ENCODE measurements at regions not wholly inside any gene's neighbourhood (a gene's known extent, or its start where the extent isn't known, plus 50 kb on each side); places are given as distances from the start of the nearest gene placed in this dataset.

- Histone ChIP-seq H3K4me2 (ENCODE audit: low read length) (no peak overlapping the region), H3K27me3 (ENCODE audit: control insufficient read depth, insufficient read depth, low read length) (no peaks in the 10 kb centered on the region), H3K36me3 (ENCODE audit: control insufficient read depth, insufficient read depth, low read length) (no peaks in the 10 kb centered on the region), H3K4me1 (peaks cover 9% of the 10 kb centered on the region), H2AFZ (no peak overlapping the region), H3K4me3 (ENCODE audit: low read depth, low read length) (no peak overlapping the region), H3K9me3 (ENCODE audit: control insufficient read depth, low read length) (no peaks in the 10 kb centered on the region), H3K79me2 (no peaks in the 10 kb centered on the region), H3K27ac (no peak overlapping the region), H3K9ac (no peak overlapping the region)
- no peak for TF ChIP-seq CTCF (IDR thresholded peaks at IDR 0.05)
Observed at GRCh38 chr3:106692624-106693023, 684.6 kb upstream of the CCDC54 start.

DNA sequence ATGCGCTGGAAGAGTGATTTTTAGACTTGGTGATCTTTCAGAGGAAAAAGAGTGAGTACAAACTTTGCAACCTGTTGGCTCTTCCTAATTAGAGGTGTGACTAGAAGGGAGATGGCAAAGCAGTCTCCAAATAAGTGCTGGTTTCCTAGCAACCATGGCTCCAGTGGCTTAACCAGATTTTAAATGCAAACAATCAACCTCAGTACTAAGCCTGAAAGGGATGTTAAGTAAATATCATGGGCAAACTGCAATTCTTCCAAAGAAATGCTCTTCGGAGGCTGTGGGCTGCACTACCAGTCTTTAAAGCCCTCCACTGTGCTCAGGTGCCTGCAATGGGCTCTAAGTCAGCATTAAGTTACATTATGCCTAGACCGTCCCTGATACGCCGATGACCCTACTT lies 678.1 kb upstream of the CCDC54 start:
- Histone ChIP-seq H3K27ac (no peak overlapping the region), H3K79me2 (no peaks in the 10 kb centered on the region), H3K9ac (no peak overlapping the region), H3K36me3 (ENCODE audit: control insufficient read depth, insufficient read depth, low read length) (no peaks in the 10 kb centered on the region), H3K27me3 (ENCODE audit: control insufficient read depth, insufficient read depth, low read length) (no peaks in the 10 kb centered on the region), H2AFZ (no peak overlapping the region), H3K4me2 (ENCODE audit: low read length) (no peak overlapping the region), H3K4me3 (ENCODE audit: low read depth, low read length) (no peak overlapping the region), H3K9me3 (ENCODE audit: control insufficient read depth, low read length) (no peaks in the 10 kb centered on the region), H3K4me1 (peaks cover 9% of the 10 kb centered on the region)
- TF ChIP-seq CTCF (IDR thresholded peaks at IDR 0.05), result no peak

- H3K4me1 ChIP-seq, result no peaks in the 10 kb centered on the region
- no peak overlapping the region for H3K9ac ChIP-seq
- no peak overlapping the region for H2AFZ ChIP-seq
- no peaks in the 10 kb centered on the region for H3K9me3 ChIP-seq (ENCODE audit: control insufficient read depth, low read length)
- no peak overlapping the region for H3K27ac ChIP-seq
- TF ChIP-seq CTCF (IDR thresholded peaks at IDR 0.05), result no peak
- H3K79me2 ChIP-seq, result no peaks in the 10 kb centered on the region
- H3K36me3 ChIP-seq (ENCODE audit: control insufficient read depth, insufficient read depth, low read length), result no peaks in the 10 kb centered on the region
- H3K4me3 ChIP-seq (ENCODE audit: low read depth, low read length), result no peak overlapping the region
- no peak overlapping the region for H3K4me2 ChIP-seq (ENCODE audit: low read length)
- H3K27me3 ChIP-seq (ENCODE audit: control insufficient read depth, insufficient read depth, low read length), result no peaks in the 10 kb centered on the region
Observed at GRCh38 chr3:106700981-106701380, 676.3 kb upstream of the CCDC54 start.

DNA sequence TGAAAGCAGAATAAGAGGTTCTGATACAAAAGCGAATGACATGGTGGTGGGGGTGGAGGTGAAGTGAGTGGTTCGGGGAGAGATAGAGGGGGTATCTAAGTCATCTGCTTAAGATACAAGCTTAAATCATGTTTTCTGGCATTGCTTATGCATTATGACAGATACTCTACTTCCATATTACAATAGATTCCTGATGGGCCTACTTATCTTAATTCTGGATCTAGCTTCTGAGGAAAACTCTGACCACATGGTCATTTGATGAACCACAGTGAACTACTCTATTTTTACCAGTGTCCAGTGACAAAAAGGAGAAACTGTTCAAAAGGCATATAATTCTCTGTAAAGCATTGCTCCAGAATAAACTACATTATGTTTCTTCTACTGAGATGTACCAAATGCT lies 673.7 kb upstream of the CCDC54 start:
- Histone ChIP-seq H3K4me3 (ENCODE audit: low read depth, low read length) (no peak overlapping the region), H3K36me3 (ENCODE audit: control insufficient read depth, insufficient read depth, low read length) (no peaks in the 10 kb centered on the region), H3K79me2 (no peaks in the 10 kb centered on the region), H3K4me1 (no peaks in the 10 kb centered on the region), H3K27ac (no peak overlapping the region), H3K9ac (no peak overlapping the region), H3K4me2 (ENCODE audit: low read length) (no peak overlapping the region), H2AFZ (no peak overlapping the region), H3K27me3 (ENCODE audit: control insufficient read depth, insufficient read depth, low read length) (no peaks in the 10 kb centered on the region), H3K9me3 (ENCODE audit: control insufficient read depth, low read length) (no peaks in the 10 kb centered on the region)
- TF ChIP-seq CTCF (IDR thresholded peaks at IDR 0.05), result no peak

- no peaks in the 10 kb centered on the region for H3K27me3 ChIP-seq (ENCODE audit: control insufficient read depth, insufficient read depth, low read length)
- no peak overlapping the region for H3K27ac ChIP-seq
- H3K9ac ChIP-seq, result no peak overlapping the region
- no peak overlapping the region for H3K4me2 ChIP-seq (ENCODE audit: low read length)
- H2AFZ ChIP-seq, result no peak overlapping the region
- no peaks in the 10 kb centered on the region for H3K36me3 ChIP-seq (ENCODE audit: control insufficient read depth, insufficient read depth, low read length)
- H3K4me1 ChIP-seq, result peaks cover 3% of the 10 kb centered on the region
- no peak for TF ChIP-seq CTCF (IDR thresholded peaks at IDR 0.05)
- no peaks in the 10 kb centered on the region for H3K79me2 ChIP-seq
- no peak overlapping the region for H3K4me3 ChIP-seq (ENCODE audit: low read depth, low read length)
- no peaks in the 10 kb centered on the region for H3K9me3 ChIP-seq (ENCODE audit: control insufficient read depth, low read length)
Observed at GRCh38 chr3:106707347-106707746, 669.9 kb upstream of the CCDC54 start.

Data from parathyroid adenoma (tissue), 2 donors.